NOMO-1 treated with DMSO at 0.1 percent for 48 hours (cell line): ENCODE measurements at regions not wholly inside any gene's neighbourhood (a gene's known extent, or its start where the extent isn't known, plus 50 kb on each side); places are given as distances from the start of the nearest gene placed in this dataset.

Source experiments
- DNase-seq: peaks from one replicate; lab custom pipeline; 2025; ENCODE audit not compliant: unreplicated experiment; lab: John Stamatoyannopoulos, UW

DNA sequence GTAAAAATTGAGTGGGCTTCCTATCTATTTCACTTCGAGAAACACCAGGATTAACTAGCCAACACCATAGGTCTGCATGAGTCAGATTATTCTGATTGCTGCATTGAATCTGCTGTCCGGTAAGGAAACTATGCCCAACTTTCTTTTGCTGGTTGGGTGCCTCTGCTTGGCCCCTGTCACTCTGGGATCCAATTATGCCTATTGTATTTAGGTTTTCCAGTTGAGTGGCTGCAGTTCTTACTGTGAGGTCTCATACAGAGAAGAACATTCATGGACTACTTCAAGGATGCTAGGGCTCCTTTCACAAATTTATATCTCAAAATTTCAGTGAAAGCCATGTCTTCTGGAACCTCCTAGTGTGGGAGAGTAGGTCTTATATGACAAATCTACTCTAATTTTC lies 215.1 kb upstream of the SORCS1 start:
- DNase-seq = no peak

DNA sequence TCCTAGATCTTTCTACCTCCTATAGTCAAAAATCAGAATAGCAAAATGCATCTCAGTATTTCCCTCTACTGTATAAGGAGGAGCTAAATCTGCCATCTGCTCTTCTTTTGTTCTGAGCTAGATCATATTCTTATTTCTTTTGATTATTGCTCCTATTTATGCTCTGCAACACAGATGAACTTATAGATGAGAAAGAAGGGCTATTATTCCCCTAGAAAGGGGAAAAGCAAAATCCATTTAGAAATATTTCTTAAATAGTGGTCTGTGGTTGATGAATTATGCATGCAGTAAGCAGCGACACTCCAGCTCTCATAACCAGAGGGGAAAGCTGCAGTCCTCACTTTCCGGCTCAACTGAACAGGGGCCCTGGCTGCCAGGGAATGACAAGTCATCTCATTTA lies 207.3 kb upstream of the SORCS1 start:
- DNase-seq = no peak

DNA sequence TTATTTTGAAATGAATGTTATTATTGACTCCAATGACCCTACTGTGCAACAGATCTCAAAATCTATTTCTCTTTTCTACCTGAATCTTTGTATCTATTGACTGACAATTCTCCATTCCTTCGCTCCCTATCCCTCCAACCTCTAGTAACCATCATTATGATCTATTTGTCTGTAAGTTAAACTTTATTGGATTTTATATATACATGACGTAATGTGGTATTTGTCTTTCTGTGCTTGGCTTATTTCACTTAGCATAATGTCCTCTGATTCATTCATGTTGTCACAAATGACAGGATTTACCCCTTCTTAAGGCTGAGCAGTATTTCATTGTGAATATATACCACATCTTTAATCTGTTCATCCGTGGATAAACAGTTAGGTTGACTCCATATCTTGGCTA lies 200.4 kb upstream of the SORCS1 start:
- DNase-seq = no peak

DNA sequence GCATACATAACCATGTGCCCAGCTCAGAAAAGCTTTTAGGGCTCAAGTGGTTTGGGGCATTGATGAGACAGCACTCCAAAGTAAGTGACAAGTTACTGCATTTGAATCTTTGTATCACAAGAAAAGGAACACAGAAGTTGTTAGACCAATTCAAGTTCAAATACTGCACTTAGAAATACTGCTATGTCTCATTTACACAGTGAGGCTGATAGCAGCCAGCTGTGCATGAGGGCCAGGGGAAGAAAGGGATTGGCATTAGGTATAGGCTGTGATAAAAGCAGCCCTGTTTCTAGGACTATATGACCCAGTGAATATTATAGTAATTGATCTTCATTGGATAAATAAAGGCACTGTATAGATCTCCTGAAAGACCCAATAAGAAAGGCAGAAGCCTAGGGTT lies 197.8 kb upstream of the SORCS1 start:
- no peak for DNase-seq

DNA sequence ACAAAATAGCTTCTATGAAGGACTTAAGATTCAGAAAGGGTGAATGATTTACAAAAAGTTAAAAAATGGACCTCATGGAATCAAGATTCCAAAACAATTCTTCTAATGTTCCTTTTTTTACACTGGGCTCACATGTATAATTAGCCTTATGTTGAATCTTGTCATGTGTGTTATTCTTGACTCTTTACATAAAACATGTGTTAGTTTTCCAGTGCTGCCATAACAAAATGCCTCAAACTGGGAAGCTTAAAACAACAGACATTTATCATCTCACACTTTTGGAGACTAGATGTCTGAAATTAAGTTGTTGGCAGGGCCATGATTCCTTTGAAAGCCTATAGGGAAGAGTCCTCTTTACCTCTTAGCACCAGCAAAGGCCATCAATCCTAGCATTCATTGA lies 192.5 kb upstream of the SORCS1 start:
- no peak for DNase-seq

DNA sequence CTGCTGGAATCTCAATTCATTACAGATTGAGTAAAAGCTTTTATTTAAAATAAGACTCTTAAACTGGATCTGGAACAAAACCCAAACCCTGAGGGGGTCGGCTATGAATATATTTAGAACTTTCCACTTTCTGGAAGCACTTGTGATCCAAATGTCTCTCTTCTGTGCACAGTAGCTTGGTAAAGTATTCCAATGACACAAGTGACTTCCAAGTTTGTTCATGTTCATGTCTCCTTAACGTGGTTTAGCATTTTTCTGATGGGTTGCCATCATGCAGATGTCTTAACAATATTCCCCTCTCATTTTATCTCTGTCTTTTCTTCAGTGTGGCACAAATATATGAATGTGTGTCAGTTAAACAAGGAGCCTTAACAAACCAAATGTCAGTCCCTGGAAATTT lies 191.9 kb upstream of the SORCS1 start:
- no peak for DNase-seq

DNA sequence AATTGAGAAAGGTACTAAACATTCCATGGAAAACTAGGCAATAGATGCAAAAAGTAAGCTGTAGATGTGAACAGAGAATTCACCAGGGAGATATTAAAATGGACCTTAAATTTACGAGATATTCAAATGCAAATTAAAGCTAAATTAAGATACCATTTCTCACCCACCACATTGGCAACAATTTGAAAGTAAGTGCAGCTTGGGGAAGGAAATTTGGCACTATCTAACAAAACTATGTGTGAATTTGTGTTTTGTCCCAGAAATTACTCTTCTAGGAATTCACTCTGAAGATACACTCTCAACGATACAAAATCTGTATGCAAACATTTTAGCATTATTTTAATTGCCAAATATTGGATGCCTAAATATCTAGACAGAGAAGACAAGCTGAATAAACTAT lies 178.2 kb upstream of the SORCS1 start:
- no peak for DNase-seq

DNA sequence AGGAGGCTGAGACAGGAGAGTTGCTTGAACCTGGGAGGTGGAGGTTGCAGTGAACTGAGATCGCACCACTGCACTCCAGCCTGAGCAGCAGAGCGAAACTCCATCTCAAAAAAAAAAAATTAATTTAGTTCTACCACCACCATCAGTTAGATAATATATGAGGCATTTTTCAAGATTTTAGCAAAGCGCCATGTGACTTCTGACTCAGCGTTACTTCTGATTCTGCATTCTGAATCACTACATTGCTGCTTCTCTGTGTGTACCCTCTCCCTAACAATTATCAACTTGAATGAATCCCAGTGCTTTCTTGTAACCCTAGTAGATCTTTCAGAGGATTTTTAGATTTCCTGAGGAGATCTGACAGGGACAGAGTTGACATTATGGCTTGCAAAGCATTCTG lies 176.8 kb upstream of the SORCS1 start:
- DNase-seq = no peak

DNA sequence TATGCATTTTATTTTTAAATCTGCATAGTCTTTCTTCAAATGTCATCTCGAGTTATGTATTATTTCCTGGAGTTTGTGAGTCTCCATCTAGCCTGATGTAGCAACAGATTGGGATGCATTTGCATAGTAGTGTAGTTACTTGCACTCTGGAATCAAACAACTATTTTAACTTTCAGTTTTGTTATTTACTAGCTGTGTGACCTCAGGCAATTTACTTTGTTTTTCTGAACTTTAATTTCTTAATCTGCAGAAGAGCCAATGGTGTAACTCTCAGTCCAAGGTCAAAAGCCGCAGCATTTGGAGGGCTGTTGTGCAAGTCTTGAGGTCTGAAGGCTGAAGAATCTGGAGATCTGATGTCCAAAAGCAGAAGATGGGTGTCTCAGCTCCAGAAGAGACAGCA lies 175.8 kb upstream of the SORCS1 start:
- DNase-seq = peak; percentile 95

DNA sequence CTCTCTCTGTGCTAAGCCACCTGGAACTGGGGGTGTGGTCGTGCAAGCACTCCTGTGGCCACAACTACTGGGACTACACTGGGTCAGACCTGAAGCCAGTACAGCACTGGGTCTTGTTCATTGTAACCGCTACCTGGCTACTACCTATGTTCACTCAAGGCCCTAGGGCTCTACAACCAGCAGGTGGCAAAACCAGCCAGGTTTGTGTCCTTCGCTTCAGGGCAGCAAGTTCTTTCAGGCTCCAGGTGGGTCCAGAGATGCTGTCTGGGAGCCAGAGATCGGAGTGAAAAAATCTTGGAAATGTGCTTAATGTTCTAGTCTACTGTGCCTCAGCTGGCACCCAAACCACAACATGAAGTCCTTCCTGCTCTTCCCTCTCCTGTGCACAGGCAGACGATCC lies 171.6 kb upstream of the SORCS1 start:
- no peak for DNase-seq

DNA sequence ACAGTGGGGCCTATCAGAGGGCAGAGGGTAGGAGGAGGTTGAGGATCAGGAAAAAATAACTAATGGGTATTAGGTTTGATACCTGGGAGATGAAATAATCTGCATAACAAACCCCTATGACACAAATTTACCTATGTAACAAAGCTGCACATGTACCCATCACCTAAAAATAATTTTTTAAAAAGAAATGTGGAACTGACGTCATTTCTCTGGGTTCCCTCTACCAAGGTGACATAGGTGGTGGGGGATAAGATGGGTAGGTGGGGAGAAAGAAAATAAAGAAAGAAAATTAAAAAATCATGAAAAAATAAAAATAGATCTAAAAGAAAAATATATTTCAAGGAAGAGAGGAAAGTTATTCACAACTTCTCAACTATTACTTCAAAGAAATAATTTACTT lies 153.1 kb upstream of the SORCS1 start:
- no peak for DNase-seq

DNA sequence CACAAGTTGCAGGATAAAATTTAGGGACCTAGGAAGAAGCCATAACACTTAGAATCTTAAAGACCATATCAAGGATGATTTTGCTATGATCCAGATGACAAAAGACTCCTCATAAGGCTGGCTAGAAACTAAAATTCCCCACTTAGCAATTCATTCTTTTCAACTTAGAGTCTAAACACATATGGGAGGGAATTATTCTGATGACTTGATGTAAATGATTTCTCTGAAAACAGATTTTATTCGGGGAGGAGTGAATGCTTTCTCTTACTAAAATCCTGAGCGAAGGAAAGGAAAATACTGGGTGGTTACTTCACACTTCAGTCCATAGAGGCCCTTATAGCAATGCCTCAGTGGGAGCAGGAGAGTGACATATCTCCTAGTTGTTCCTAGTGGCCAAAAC lies 138.7 kb upstream of the SORCS1 start:
- DNase-seq = no peak

DNA sequence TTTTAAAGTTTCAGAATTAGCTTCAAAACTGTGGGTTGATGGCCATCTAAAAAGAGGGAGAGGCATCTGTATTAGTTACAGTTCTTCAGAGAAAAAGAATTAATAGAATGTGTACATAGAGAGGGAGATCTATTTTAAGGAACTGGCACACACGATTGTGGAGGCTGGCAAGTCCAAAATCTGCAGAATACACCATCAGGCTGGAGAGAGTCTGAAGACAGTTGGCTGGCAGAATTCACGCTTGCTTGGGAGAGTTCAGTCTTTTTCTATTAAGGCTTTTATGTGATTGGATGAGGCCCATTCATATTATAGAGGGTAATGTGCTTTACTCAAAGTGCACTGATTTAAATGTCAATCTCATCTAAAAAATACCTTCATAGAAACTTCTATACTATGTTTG lies 135.1 kb upstream of the SORCS1 start:
- DNase-seq = no peak

DNA sequence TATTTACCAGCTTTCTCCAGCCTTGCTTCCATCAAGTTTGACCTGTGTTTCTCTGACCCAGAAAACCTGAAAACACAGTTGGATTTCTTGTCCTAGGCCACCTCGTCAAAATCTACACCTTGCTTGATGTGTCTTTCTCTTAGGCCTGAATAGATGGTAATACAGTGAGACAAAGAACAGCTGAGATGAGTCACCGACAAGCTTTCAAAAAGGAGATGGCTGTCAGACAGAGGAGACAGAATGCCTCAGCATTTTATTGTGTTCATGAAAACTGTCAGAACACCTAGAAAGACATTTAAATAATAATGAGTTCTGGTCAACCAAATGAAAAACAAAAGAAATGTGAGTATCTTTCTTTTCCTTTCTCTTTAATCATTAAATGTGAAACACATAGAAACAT lies 119.7 kb upstream of the SORCS1 start:
- DNase-seq = no peak

DNA sequence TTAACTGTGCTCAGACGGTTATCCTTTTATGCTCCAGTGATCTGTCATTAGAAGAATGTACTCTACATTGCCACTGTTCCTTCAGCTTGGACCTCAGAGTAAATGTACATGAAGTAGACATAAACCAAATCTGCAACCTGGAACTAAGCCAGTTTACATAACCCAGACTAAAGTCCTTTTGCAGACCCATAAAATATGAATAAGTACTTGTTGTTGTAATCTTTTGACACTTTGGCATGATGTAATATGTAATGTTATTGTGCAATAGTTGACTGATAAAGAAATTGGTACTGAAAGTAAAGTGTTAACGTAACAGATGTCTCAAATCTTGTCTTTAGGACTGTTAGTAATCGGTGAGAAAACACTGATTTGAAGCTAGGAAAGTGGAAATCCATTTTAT lies 115.8 kb upstream of the SORCS1 start:
- DNase-seq = peak; percentile 70

DNA sequence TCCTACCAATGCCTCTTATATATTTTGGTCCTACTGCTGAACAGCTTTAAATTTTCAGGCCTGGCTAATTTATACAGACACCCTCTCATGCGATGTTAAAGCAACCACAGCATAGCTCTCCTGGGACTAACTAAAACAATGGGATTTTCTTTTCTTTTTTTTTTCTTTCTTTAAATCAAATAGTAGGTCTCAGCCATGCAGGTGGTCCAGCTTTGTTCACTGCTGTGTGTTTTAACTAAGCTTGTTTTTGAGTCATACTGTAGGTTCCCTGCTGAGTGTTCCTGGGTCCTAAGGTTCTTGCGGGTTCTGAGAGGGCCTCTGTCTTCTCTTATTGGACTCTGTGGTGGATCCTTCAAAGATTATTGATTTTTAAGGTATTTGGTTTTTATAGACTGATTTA lies 113.1 kb upstream of the SORCS1 start:
- no peak for DNase-seq

DNA sequence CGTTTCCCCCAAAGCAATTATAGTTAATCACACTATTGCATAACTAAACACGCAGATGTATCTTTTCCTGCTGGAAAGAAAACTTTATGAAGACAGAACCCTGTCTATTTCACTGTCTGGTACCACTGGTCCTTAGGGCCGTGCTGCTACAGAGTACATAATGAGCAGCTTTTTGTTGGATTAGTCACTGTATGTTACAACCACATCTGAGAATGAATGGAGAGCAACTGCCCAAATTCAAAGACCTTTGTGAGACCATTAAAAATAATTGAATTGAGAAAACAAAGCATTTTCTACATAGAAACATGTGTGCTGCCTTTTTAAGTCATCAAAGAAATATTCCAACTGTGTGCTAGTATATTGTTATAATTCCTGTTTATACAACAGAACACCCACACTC lies 111.3 kb upstream of the SORCS1 start:
- DNase-seq = no peak

DNA sequence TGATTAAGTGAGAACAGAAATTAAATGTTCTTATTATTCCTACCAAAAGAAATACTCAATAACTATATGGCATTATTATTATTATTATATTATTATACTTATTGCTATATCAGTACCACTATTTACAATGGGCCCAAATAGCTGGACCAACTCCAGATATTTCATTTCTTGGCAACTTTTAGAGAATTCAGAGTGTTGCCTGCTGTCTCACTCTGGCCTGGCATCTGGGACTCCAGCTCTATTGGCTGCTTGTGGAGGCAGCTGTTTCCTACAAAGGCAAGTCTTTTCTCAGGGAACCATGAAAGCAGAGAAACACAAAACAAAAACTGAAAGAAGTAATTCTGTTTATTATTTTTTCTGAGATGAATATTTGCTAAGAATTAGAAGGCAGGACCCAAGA lies 105.1 kb upstream of the SORCS1 start:
- no peak for DNase-seq

DNA sequence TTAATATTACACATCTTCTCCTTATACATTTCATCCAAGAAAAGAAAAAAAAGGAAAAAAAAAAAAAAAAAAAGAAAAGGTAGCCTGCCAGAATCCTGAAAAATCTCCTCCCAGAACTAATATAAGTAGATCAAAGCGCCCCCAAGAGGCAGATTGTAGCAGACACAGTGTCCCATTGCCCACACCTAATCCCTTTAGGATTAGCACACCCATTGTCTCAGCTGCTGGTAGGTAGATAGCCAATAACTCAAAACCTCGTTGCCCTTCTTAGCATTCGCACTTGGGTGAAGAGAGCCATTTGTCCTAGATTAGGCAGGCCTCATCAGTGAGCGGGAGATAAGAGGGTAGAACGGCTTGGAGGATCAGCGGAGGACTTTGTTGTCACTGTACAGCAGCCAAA lies 100.2 kb upstream of the SORCS1 start:
- DNase-seq = no peak

DNA sequence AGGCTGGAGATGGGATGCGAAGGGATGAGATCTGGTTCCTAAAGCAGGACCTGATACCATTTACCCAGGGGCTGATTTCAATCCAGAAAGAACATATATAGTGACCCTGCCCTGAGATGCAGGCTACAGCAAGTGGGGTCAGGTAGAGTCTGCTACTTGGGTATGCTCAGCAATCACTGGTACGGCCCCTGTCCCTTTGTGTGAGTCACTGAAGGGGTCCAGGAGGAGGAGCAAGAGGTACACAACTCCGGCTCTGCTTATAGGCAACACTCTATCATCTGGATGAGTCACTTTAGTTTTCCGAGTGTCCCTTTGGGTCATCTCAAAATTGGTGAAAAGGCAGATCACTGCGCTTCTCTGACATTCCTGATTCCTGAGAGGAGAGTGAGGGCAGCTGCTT lies 79.6 kb upstream of the SORCS1 start:
- DNase-seq = no peak

DNA sequence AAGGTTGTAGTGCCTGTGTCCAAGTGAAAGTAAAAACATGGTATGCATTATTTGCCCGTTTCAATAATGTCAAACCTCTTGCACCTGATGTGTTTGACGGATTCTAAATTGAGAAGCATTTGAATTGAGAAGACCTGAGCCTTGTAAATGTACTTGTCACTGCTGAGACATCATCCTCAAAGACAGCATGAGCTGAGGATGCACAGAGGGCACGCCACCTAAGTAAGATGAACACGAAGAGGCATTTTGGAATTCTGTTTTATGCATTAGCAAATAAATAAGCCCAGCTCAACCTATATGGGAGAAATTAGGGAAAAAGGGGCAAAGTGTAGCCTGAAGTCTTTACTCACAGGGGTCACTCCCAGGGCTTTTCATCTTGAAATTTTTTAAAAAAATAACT lies 73.8 kb upstream of the SORCS1 start:
- DNase-seq = no peak

DNA sequence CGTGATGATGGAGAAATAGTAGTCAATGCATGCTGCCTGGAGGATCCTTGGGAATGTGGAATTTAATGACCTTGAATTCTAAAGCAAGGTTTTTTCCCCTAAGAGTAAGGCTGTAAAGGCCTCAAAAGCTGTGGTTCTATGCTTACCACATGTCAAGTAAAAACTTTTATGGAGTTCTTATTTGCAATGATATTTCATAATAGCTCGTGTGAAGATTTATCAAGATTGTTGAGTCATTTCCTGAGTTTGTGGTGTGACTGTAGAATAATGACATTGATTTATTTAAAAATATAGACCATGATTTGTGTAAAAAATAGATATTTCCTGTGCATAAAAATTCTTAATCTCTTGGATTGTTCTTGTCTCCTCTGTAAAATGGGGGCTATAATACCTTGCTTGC lies 67.5 kb upstream of the SORCS1 start:
- DNase-seq = peak; percentile 88

DNA sequence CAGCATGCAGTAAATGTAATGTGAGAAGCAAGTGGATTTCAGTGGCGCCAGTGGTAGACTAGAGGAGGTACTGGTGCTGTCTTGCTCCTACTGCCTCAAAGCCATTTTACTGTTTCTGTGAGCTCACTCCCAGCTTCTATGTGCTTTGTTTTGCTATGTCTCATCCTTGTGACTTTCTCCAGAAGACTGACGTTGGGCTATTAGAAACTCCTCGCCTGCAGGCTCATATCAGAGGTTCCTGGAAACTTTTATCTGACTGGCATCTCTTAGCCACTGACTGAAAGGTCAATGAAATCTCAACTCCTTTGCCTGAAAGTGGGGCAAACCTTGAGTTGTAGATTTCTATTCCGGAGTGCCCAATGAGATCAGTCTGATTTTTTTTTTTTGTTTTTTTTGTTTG lies 66.4 kb upstream of the SORCS1 start:
- no peak for DNase-seq

DNA sequence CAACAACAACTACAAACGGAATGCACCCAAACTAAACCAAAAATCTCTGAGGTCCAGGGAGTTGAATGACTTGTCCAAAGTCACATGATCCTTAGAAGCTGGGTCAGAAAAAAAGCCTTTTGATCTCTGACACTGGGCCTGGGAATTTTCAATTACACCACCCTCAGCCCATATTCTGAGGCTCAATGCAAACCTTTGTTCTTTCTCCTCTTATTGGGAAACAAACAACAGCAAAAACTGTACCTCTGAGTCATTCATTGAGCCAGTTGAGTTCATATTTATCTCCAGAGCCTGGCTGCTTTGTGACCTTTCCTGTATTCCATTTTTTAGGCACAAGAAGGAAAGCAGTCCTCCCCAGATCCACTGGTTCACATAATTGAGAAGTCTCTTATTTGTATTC lies 51.2 kb upstream of the SORCS1 start:
- no peak for DNase-seq
